ENCODE measurements at regions not wholly inside any gene's neighbourhood (a gene's known extent, or its start where the extent isn't known, plus 50 kb on each side); places are given as distances from the start of the nearest gene placed in this dataset.

GRCh38 chr4:159652871-159653270 is 550.0 kb downstream of the RAPGEF2 start:
- ATAC-seq, result no peak

More at GRCh38 chr4:159652871-159653270, 550.0 kb downstream of the RAPGEF2 start:
- Histone ChIP-seq H3K4me3 (replicated peaks in 1 of 3; ENCODE audit: insufficient read depth in 1 of 3, low read depth in 2 of 3, low read length in 3 of 3) (no peak overlapping the region), H3K4me2 (ENCODE audit: low read depth, low read length) (no peak overlapping the region), H3K27ac (ENCODE audit: extremely low read length, insufficient read depth, low read length) (no peak overlapping the region), H3K36me3 (replicated peaks in 1 of 2; ENCODE audit: control insufficient read depth in 1 of 2, insufficient read depth in 2 of 2, low read length in 2 of 2) (no peaks in the 10 kb centered on the region), H4K20me1 (ENCODE audit: insufficient read depth, low read length) (no peaks in the 10 kb centered on the region), H3K9ac (ENCODE audit: insufficient read depth, low read depth, low read length) (no peak overlapping the region), H3K9me3 (ENCODE audit: low read length) (no peaks in the 10 kb centered on the region), H2AFZ (ENCODE audit: low read length) (no peak overlapping the region), H3K27me3 (ENCODE audit: control insufficient read depth in 1 of 2, insufficient read depth in 2 of 2, low read length in 2 of 2) (no peaks in the 10 kb centered on the region), H3K4me1 (ENCODE audit: insufficient read depth, low read length) (no peaks in the 10 kb centered on the region), H3K79me2 (ENCODE audit: insufficient read depth, low read length) (no peaks in the 10 kb centered on the region)
- intact Hi-C loops (cut with micrococcal nuclease; ENCODE audit: unreplicated experiment) (loop anchor here (1.0 kb wide), 1 partner anchor 9 kb away; no protein-coding TSS in a partner anchor), in situ Hi-C loops (cut with HindIII; ENCODE audit: extremely low pct_ligation_motif_present, low pct_unique_long_range_greater_than_20kb) (no loop called here)
- POLR2A ChIA-PET, result no interaction called here
- TF ChIP-seq ZNF891 (CRISPR knock-in tag; IDR thresholded peaks at IDR 0.05) (no peak), TEAD3 (CRISPR knock-in tag; optimal IDR thresholded peaks at IDR 0.05; ENCODE audit: borderline replicate concordance) (no peak), NPAS2 (CRISPR knock-in tag; IDR thresholded peaks at IDR 0.05; ENCODE audit: borderline replicate concordance) (no peak), BRCA1 (CRISPR knock-in tag; IDR thresholded peaks at IDR 0.05) (no peak), ARNT2 (CRISPR knock-in tag; IDR thresholded peaks at IDR 0.05; ENCODE audit: low read depth) (no peak), MLXIP (CRISPR knock-in tag; IDR thresholded peaks at IDR 0.05; ENCODE audit: borderline replicate concordance) (no peak), DMTF1 (CRISPR knock-in tag; IDR thresholded peaks at IDR 0.05) (no peak), RELA (CRISPR knock-in tag; IDR thresholded peaks at IDR 0.05) (no peak), RAD51 (IDR thresholded peaks at IDR 0.05; ENCODE audit: borderline replicate concordance) (no peak)
- TF ChIP-seq, protein P1, sequence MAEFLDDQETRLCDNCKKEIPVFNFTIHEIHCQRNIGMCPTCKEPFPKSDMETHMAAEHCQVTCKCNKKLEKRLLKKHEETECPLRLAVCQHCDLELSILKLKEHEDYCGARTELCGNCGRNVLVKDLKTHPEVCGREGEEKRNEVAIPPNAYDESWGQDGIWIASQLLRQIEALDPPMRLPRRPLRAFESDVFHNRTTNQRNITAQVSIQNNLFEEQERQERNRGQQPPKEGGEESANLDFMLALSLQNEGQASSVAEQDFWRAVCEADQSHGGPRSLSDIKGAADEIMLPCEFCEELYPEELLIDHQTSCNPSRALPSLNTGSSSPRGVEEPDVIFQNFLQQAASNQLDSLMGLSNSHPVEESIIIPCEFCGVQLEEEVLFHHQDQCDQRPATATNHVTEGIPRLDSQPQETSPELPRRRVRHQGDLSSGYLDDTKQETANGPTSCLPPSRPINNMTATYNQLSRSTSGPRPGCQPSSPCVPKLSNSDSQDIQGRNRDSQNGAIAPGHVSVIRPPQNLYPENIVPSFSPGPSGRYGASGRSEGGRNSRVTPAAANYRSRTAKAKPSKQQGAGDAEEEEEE (CRISPR knock-in tag; IDR thresholded peaks at IDR 0.05; ENCODE audit: borderline replicate concordance), result no peak
- CTCF ChIA-PET (ENCODE audit: low intra/inter-chr PET ratio, low total read pairs), result no interaction called here
- BruUV-seq (replicated peaks), result no TSS peak
- DNase-seq (ENCODE audit: low spot score), result no peak
- 0% methylated on average over 1 of the region's 1 CpG for WGBS (ENCODE audit: low lambda C conversion rate)
- no peak for FAIRE-seq
